GM12878 (cell line): ENCODE measurements at regions not wholly inside any gene's neighbourhood (a gene's known extent, or its start where the extent isn't known, plus 50 kb on each side); places are given as distances from the start of the nearest gene placed in this dataset.

Source experiments
- CBX5 ChIP-seq: sonication (generic); IDR thresholded peaks from 2 replicates; pipeline ENCODE4 v1.6.1; 2016; ENCODE audit warnings: low read depth, moderate library complexity, mild to moderate bottlenecking, inconsistent platforms
- CTCF ChIP-seq, 3 experiments: IDR thresholded peaks in 2 of 3; conservative IDR thresholded peaks in 1 of 3; 2 replicates each; pipeline ENCODE4 v1.5.1; 2011; ENCODE audit warnings: low read depth in 3 of 3, low read length in 3 of 3, mild to moderate bottlenecking in 3 of 3, control low read depth in 2 of 3, moderate library complexity in 2 of 3, inconsistent platforms in 1 of 3, mixed read lengths in 1 of 3; ENCODE audit not compliant: control insufficient read depth in 2 of 3, insufficient read depth in 1 of 3; ENCODE audit errors: extremely low read depth in 1 of 3
- E2F4 ChIP-seq: IDR thresholded peaks from 2 replicates; pipeline ENCODE4 v1.6.1; 2012; ENCODE audit warnings: low read depth, low read length, improper control_type of control experiment
- EED ChIP-seq: sonication (generic); IDR thresholded peaks from 2 replicates; pipeline ENCODE4 v1.6.1; 2016; ENCODE audit warnings: antibody characterized with exemption, low read depth
- EZH2 ChIP-seq: IDR thresholded peaks from 2 replicates; pipeline ENCODE4 v1.6.1; 2012; ENCODE audit warnings: low read depth, mild to moderate bottlenecking, control low read depth, inconsistent platforms, low read length, borderline replicate concordance; ENCODE audit not compliant: control insufficient read depth
- HDGF ChIP-seq: fragments of 450-650 bp; IDR thresholded peaks from 2 replicates; pipeline ENCODE4 v1.6.1; 2016; ENCODE audit warnings: antibody characterized with exemption
- IRF3 ChIP-seq: fragments of 450-650 bp; IDR thresholded peaks from 2 replicates; pipeline ENCODE4 v1.6.1; 2014; ENCODE audit warnings: mild to moderate bottlenecking
- MLLT1 ChIP-seq: fragments of 450-650 bp; IDR thresholded peaks from 2 replicates; pipeline ENCODE4 v1.6.1; 2016; ENCODE audit warnings: mild to moderate bottlenecking
- NFIC ChIP-seq: IDR thresholded peaks from 2 replicates; pipeline ENCODE4 v1.6.1; 2012; ENCODE audit warnings: low read depth, mild to moderate bottlenecking, inconsistent platforms, low read length, moderate library complexity
- POLR2AphosphoS5 ChIP-seq: IDR thresholded peaks from 2 replicates; pipeline ENCODE4 v1.6.1; 2011; ENCODE audit warnings: mild to moderate bottlenecking, low read length, inconsistent platforms
- RAD21 ChIP-seq: IDR thresholded peaks from 2 replicates; pipeline ENCODE4 v1.6.1; 2011; ENCODE audit warnings: mild to moderate bottlenecking, low read depth, low read length, moderate library complexity; ENCODE audit not compliant: insufficient read depth
- SMC3 ChIP-seq: IDR thresholded peaks from 2 replicates; pipeline ENCODE4 v1.6.1; 2011; ENCODE audit warnings: low read length, improper control_type of control experiment, borderline replicate concordance
- TAF1 ChIP-seq: IDR thresholded peaks from 2 replicates; pipeline ENCODE4 v1.6.1; 2011; ENCODE audit warnings: mild to moderate bottlenecking, low read depth, low read length, borderline replicate concordance
- ZBED1 ChIP-seq: IDR thresholded peaks from 2 replicates; pipeline ENCODE4 v1.6.1; 2016; ENCODE audit warnings: borderline replicate concordance

- no peak for TF ChIP-seq CTCF (IDR thresholded peaks at IDR 0.05 in 2 of 3, conservative IDR thresholded peaks at IDR 0.05 in 1 of 3; ENCODE audit: control insufficient read depth in 2 of 3, extremely low read depth in 1 of 3, insufficient read depth in 1 of 3, low read depth in 3 of 3, low read length in 3 of 3)
- no peak for TF ChIP-seq CBX5
- no peak for TF ChIP-seq ZBED1
- no peak for TF ChIP-seq HDGF
- no peak for TF ChIP-seq RAD21
- TF ChIP-seq MLLT1, result no peak
- no peak for TF ChIP-seq EZH2
- no peak for TF ChIP-seq NFIC
- TF ChIP-seq POLR2AphosphoS5, result no peak
- TF ChIP-seq IRF3, result no peak
- no peak for TF ChIP-seq E2F4
- no peak for TF ChIP-seq SMC3
- no peak for TF ChIP-seq TAF1
- no peak for TF ChIP-seq EED
Observed at GRCh38 chr5:173796721-173797495, 91.2 kb upstream of the CPEB4 start.
